Mesendoderm (in vitro differentiated cells): ENCODE measurements at regions not wholly inside any gene's neighbourhood (a gene's known extent, or its start where the extent isn't known, plus 50 kb on each side); places are given as distances from the start of the nearest gene placed in this dataset.

Experiments used
- DNase-seq: peaks from one replicate; pipeline ENCODE4 v3.0.0; 2013
- H2AK5ac ChIP-seq: 2 replicates; pipeline ENCODE4 v1.6.1; 2013; ENCODE audit warnings: low read length, inconsistent platforms
- H2BK120ac ChIP-seq: 2 replicates; pipeline ENCODE4 v1.6.1; 2013; ENCODE audit warnings: low read depth, mild to moderate bottlenecking, low read length, moderate library complexity, mixed read lengths
- H2BK15ac ChIP-seq: replicated peaks from 2 replicates; pipeline ENCODE4 v1.6.1; 2013; ENCODE audit warnings: low read depth, mild to moderate bottlenecking, moderate library complexity
- H2BK5ac ChIP-seq: 2 replicates; pipeline ENCODE4 v1.6.1; 2013; ENCODE audit warnings: low read length, inconsistent platforms
- H3K18ac ChIP-seq: 2 replicates; pipeline ENCODE4 v1.6.1; 2013; ENCODE audit warnings: mild to moderate bottlenecking, low read length, mixed read lengths
- H3K23ac ChIP-seq: one replicate; pipeline ENCODE4 v1.6.1; 2013; ENCODE audit warnings: low read length
- H3K27ac ChIP-seq: 2 replicates; pipeline ENCODE4 v1.5.1; 2013; ENCODE audit warnings: low read depth, mild to moderate bottlenecking, inconsistent platforms, low read length, moderate library complexity
- H3K27me3 ChIP-seq: 2 replicates; pipeline ENCODE4 v1.6.1; 2013; ENCODE audit warnings: low read length, control low read depth, mild to moderate bottlenecking, inconsistent platforms; ENCODE audit not compliant: insufficient read depth, poor library complexity
- H3K36me3 ChIP-seq: 2 replicates; pipeline ENCODE4 v1.6.1; 2013; ENCODE audit warnings: low read length, inconsistent platforms; ENCODE audit not compliant: control insufficient read depth, insufficient read depth
- H3K4ac ChIP-seq: one replicate; pipeline ENCODE4 v1.6.1; 2013; ENCODE audit warnings: low read depth, mild to moderate bottlenecking, low read length, moderate library complexity
- H3K4me1 ChIP-seq: 2 replicates; pipeline ENCODE4 v1.6.1; 2013; ENCODE audit warnings: low read depth, low read length, inconsistent platforms; ENCODE audit not compliant: control insufficient read depth
- H3K4me2 ChIP-seq: 2 replicates; pipeline ENCODE4 v1.6.1; 2013; ENCODE audit warnings: low read length
- H3K4me3 ChIP-seq: 2 replicates; pipeline ENCODE4 v1.5.1; 2013; ENCODE audit warnings: mild to moderate bottlenecking, low read length
- H3K56ac ChIP-seq: one replicate; pipeline ENCODE4 v1.6.1; 2013; ENCODE audit warnings: low read length
- H3K79me1 ChIP-seq: 2 replicates; pipeline ENCODE4 v1.6.1; 2013; ENCODE audit warnings: low read length, inconsistent platforms
- H3K79me2 ChIP-seq: 2 replicates; pipeline ENCODE4 v1.6.1; 2013; ENCODE audit warnings: mild to moderate bottlenecking, low read length; ENCODE audit not compliant: control insufficient read depth, insufficient read depth
- H3K9ac ChIP-seq: 2 replicates; pipeline ENCODE4 v1.6.1; 2013; ENCODE audit warnings: low read length, inconsistent platforms
- H4K5ac ChIP-seq: one replicate; pipeline ENCODE4 v1.6.1; 2013; ENCODE audit warnings: low read length
- H4K8ac ChIP-seq: one replicate; pipeline ENCODE4 v1.6.1; 2013; ENCODE audit warnings: low read depth, mild to moderate bottlenecking, control low read depth, low read length, moderate library complexity
- WGBS: extraction: QIAGEN DNeasy Blood & Tissue Kit; methylation state at CpG from one replicate; pipeline ENCODE4 v1.1.7; 2013; ENCODE audit warnings: low lambda C conversion rate, missing lambda C conversion rate; ENCODE audit not compliant: insufficient coverage; ENCODE audit errors: extremely low coverage; 5-methylcytosine and 5-hydroxymethylcytosine counted together

DNA sequence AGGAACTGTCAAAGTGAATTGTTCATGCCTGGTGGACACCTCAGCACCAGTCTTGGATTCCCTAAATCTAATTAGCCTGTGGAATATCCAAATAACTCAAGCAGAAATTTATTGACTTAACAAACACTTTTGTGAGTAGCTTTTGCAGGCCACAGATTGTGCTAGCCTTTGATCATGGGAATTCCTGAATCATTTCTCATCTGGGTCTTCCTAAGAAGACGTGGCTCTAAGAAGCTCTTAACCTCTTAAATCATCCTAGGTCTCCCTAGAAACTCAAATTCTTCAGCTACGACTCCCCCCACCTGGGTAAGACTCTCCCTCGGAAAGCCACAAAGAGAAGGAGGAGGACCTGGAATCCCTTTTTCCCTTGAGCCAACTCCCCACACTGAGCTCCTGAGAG is 53.8 kb upstream of the PSEN2 start:
- no CpG with 5 or more reads among the region's 3 CpGs for WGBS

GRCh38 chr1:226814751-226815537 is 55.5 kb upstream of the PSEN2 start:
- no peaks in the 10 kb centered on the region for H3K79me1 ChIP-seq
- H3K9ac ChIP-seq, result no peak overlapping the region
- H4K5ac ChIP-seq, result no peak overlapping the region
- H2AK5ac ChIP-seq, result no peak overlapping the region
- H3K36me3 ChIP-seq, result no peaks in the 10 kb centered on the region
- H3K27ac ChIP-seq, result no peak overlapping the region
- DNase-seq, result no peak
- H3K27me3 ChIP-seq, result no peaks in the 10 kb centered on the region
- H3K56ac ChIP-seq, result no peak overlapping the region
- no peak overlapping the region for H3K18ac ChIP-seq
- H2BK120ac ChIP-seq, result no peak overlapping the region
- no peak overlapping the region for H3K4me2 ChIP-seq
- H3K4ac ChIP-seq, result no peak overlapping the region
- no peak overlapping the region for H2BK15ac ChIP-seq
- H4K8ac ChIP-seq, result no peak overlapping the region
- no peak overlapping the region for H3K4me3 ChIP-seq
- H2BK5ac ChIP-seq, result no peak overlapping the region
- no peaks in the 10 kb centered on the region for H3K79me2 ChIP-seq
- WGBS, result no CpG with 5 or more reads among the region's 10 CpGs
- H3K23ac ChIP-seq, result no peak overlapping the region
- H3K4me1 ChIP-seq, result no peaks in the 10 kb centered on the region

More for the DNA sequence above, 53.8 kb upstream of the PSEN2 start:
- Histone ChIP-seq H3K4ac (no peak overlapping the region), H3K23ac (no peak overlapping the region), H3K56ac (no peak overlapping the region), H3K27me3 (no peaks in the 10 kb centered on the region), H2BK5ac (no peak overlapping the region), H3K18ac (no peak overlapping the region), H3K79me1 (no peaks in the 10 kb centered on the region), H2BK15ac (no peak overlapping the region), H4K5ac (no peak overlapping the region), H4K8ac (no peak overlapping the region), H3K4me3 (no peak overlapping the region), H2AK5ac (no peak overlapping the region), H3K9ac (no peak overlapping the region), H3K4me1 (no peaks in the 10 kb centered on the region), H3K79me2 (no peaks in the 10 kb centered on the region), H3K27ac (no peak overlapping the region), H2BK120ac (no peak overlapping the region), H3K36me3 (no peaks in the 10 kb centered on the region), H3K4me2 (no peak overlapping the region)
- DNase-seq, result peak; percentile 60

DNA sequence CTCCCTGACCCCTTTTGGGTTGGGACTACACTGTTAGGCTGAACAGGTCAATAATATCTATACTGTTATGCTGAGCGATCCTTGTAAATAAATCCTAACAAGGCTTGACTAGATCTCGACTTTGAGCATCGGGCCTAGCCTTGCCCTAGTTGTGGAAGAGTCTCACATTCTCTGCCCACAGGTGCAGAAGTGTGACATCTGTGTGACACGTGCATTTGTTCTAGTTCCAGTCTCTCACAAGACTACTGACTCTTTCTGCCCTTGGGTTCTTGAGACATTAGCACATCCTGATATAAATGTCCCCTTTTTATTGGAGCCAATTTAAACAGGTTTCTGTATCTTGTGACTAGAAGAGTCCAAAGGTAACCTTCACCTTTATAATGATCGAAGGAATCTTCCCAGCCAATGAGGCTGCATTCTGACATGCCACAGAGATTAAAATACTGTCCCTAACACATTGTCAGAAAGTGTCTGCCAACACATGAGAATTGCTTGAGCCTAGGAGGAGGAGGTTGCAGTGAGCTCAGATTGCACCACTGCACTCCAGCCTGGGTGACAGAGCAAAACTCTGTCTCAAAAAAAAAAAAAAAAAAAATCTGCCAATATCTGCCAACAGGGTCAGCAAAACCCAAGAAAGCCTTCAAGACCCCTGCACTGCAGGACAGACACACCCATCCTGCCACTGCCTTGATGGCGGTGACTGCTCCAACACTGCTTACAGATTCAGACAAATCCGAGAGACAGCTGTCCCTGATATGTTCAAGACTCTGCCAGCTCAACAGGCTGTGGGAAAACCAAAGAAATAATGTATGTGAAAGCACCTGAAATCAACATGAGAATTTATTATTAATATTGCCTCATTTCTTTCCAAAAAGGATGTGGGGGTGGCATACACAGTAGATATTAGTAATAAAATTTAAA is 56.5 kb upstream of the PSEN2 start:
- Histone ChIP-seq H3K23ac (no peak overlapping the region), H2BK5ac (no peak overlapping the region), H4K8ac (no peak overlapping the region), H3K4ac (no peak overlapping the region), H3K56ac (no peak overlapping the region), H2BK120ac (no peak overlapping the region), H3K18ac (no peak overlapping the region), H2BK15ac (no peak overlapping the region), H3K27me3 (no peaks in the 10 kb centered on the region), H3K4me3 (no peak overlapping the region), H2AK5ac (no peak overlapping the region), H3K79me1 (no peaks in the 10 kb centered on the region), H3K27ac (no peak overlapping the region), H3K9ac (no peak overlapping the region), H3K79me2 (no peaks in the 10 kb centered on the region), H4K5ac (no peak overlapping the region), H3K36me3 (no peaks in the 10 kb centered on the region), H3K4me1 (no peaks in the 10 kb centered on the region), H3K4me2 (no peak overlapping the region)
- no CpG with 5 or more reads among the region's 7 CpGs for WGBS
- no peak for DNase-seq

- Histone ChIP-seq H2BK120ac (no peak overlapping the region), H2BK5ac (no peak overlapping the region), H4K5ac (no peak overlapping the region), H3K36me3 (no peaks in the 10 kb centered on the region), H3K4me1 (no peaks in the 10 kb centered on the region), H3K27ac (no peak overlapping the region), H2BK15ac (no peak overlapping the region), H3K79me1 (no peaks in the 10 kb centered on the region), H3K4me2 (no peak overlapping the region), H3K4me3 (no peak overlapping the region), H3K23ac (no peak overlapping the region), H3K18ac (no peak overlapping the region), H4K8ac (no peak overlapping the region), H3K9ac (no peak overlapping the region), H3K4ac (no peak overlapping the region), H3K56ac (no peak overlapping the region), H3K79me2 (no peaks in the 10 kb centered on the region), H2AK5ac (no peak overlapping the region), H3K27me3 (no peaks in the 10 kb centered on the region)
- WGBS, result no CpG with 5 or more reads among the region's 4 CpGs
- no peak for DNase-seq
These were observed 59.7 kb upstream of the PSEN2 start for GRCh38 chr1:226810681-226811080.

GRCh38 chr1:226809785-226810571 is 60.4 kb upstream of the PSEN2 start:
- no peak overlapping the region for H3K4me3 ChIP-seq
- H3K9ac ChIP-seq, result no peak overlapping the region
- H3K27me3 ChIP-seq, result no peaks in the 10 kb centered on the region
- H2BK120ac ChIP-seq, result no peak overlapping the region
- no peak overlapping the region for H2BK5ac ChIP-seq
- no peaks in the 10 kb centered on the region for H3K4me1 ChIP-seq
- H3K18ac ChIP-seq, result no peak overlapping the region
- no peak overlapping the region for H3K56ac ChIP-seq
- no peak overlapping the region for H4K8ac ChIP-seq
- no peaks in the 10 kb centered on the region for H3K79me1 ChIP-seq
- H3K23ac ChIP-seq, result no peak overlapping the region
- no peak overlapping the region for H3K4me2 ChIP-seq
- no peak overlapping the region for H4K5ac ChIP-seq
- WGBS, result no CpG with 5 or more reads among the region's 11 CpGs
- H2AK5ac ChIP-seq, result no peak overlapping the region
- H2BK15ac ChIP-seq, result no peak overlapping the region
- H3K79me2 ChIP-seq, result no peaks in the 10 kb centered on the region
- H3K27ac ChIP-seq, result no peak overlapping the region
- DNase-seq, result no peak
- H3K36me3 ChIP-seq, result no peaks in the 10 kb centered on the region
- H3K4ac ChIP-seq, result no peak overlapping the region
